K562 (cell line): ENCODE measurements at regions not wholly inside any gene's neighbourhood (a gene's known extent, or its start where the extent isn't known, plus 50 kb on each side); places are given as distances from the start of the nearest gene placed in this dataset.

Experiments
- ATAC-seq: fragments of 200-7000 bp; cut with Tn5 transposase; 3 replicates; pipeline ENCODE4 v1.9.1; 2020; ENCODE audit warnings: moderate library complexity
- BruUV-seq: library from RNA; stranded (reverse); fragments of 400-500 nt; replicated peaks from 2 replicates; lab custom pipeline; 2021; lab: Mats Ljungman, UMichigan
- CTCF ChIA-PET: fragments of 300-600 bp; formaldehyde crosslinking; extraction: SDS; loops from one replicate; lab custom pipeline; 2021; ENCODE audit warnings: low intra/inter-chr PET ratio; lab: Yijun Ruan, JAX
- POLR2A ChIA-PET: fragments of 300-600, 350-650 bp; sonication (Branson Sonifier 250); formaldehyde crosslinking; extraction: SDS; loops from one replicate; lab custom pipeline; 2021; ENCODE audit warnings: antibody characterized with exemption, inconsistent platforms; lab: Yijun Ruan, JAX
- DNase-seq, 4 experiments: peaks; one replicate each; pipeline versions ENCODE4 v3.0.0 to v3.0.0-alpha.2; 2011 to 2018; ENCODE audit warnings: low spot score in 3 of 4, mixed read lengths in 3 of 4; ENCODE audit errors: extremely low read depth in 1 of 4
- FAIRE-seq: peaks from 2 replicates; lab custom pipeline; 2011; peaks lifted over from hg19 to GRCh38; lab: Jason Lieb, UNC
- H2AFZ ChIP-seq: 2 replicates; pipeline ENCODE4 v1.6.0; 2011; ENCODE audit warnings: low read depth, low read length, control low read depth, inconsistent platforms
- H3K27ac ChIP-seq: fragments of 200-600 bp; 3 replicates; pipeline ENCODE4 v1.8.0; 2011; ENCODE audit warnings: low read depth, mild to moderate bottlenecking, control low read depth, inconsistent platforms, low read length, moderate library complexity, mixed read lengths; ENCODE audit errors: extremely low read depth
- H3K27me3 ChIP-seq, 2 experiments: fragments of 300-600 bp in 1 of 2; 2 replicates in 1 of 2; 3 replicates in 1 of 2; pipeline versions ENCODE4 v1.6.0 to v1.8.0; 2011; ENCODE audit warnings: inconsistent platforms in 2 of 2, low read length in 2 of 2, mild to moderate bottlenecking in 1 of 2, mixed read lengths in 1 of 2, moderate library complexity in 1 of 2; ENCODE audit not compliant: control insufficient read depth in 2 of 2, insufficient read depth in 2 of 2
- H3K36me3 ChIP-seq: fragments of 300-600 bp; 3 replicates; pipeline ENCODE4 v1.8.0; 2011; ENCODE audit warnings: mild to moderate bottlenecking, low read length, inconsistent platforms; ENCODE audit not compliant: control insufficient read depth, insufficient read depth
- H3K4me1 ChIP-seq, 2 experiments: fragments of 200-600 bp in 1 of 2; replicated peaks in 1 of 2; 2 replicates in 1 of 2; 3 replicates in 1 of 2; pipeline versions ENCODE4 v1.5.1 to v1.8.0; 2011; ENCODE audit warnings: inconsistent platforms in 2 of 2, low read length in 2 of 2, mild to moderate bottlenecking in 1 of 2, mixed read lengths in 1 of 2, moderate library complexity in 1 of 2; ENCODE audit not compliant: control insufficient read depth in 2 of 2, insufficient read depth in 2 of 2
- H3K4me2 ChIP-seq: 2 replicates; pipeline ENCODE4 v1.6.1; 2011; ENCODE audit warnings: low read length, control low read depth, inconsistent platforms, mixed read lengths; ENCODE audit not compliant: insufficient read depth
- H3K4me3 ChIP-seq: fragments of 200-600 bp; sonication (generic), shearing (Covaris generic); 2 replicates; pipeline ENCODE4 v1.5.1; 2016; ENCODE audit warnings: control low read depth, inconsistent platforms
- H3K79me2 ChIP-seq: fragments of 200-600 bp; 3 replicates; pipeline ENCODE4 v1.8.0; 2011; ENCODE audit warnings: low read length, inconsistent platforms; ENCODE audit not compliant: control insufficient read depth, insufficient read depth
- H3K9ac ChIP-seq, 2 experiments: 2 replicates each; pipeline versions ENCODE4 v1.6.0 to v1.6.1; 2011; ENCODE audit warnings: low read depth in 2 of 2, low read length in 2 of 2, control low read depth in 1 of 2, inconsistent platforms in 1 of 2, mild to moderate bottlenecking in 1 of 2, mixed read lengths in 1 of 2; ENCODE audit not compliant: insufficient read depth in 1 of 2
- H3K9me1 ChIP-seq: one replicate; pipeline ENCODE4 v1.6.0; 2011; ENCODE audit warnings: inconsistent platforms, mild to moderate bottlenecking, low read length, moderate library complexity; ENCODE audit not compliant: control insufficient read depth, insufficient read depth
- H3K9me3 ChIP-seq: replicated peaks from 2 replicates; pipeline ENCODE4 v1.5.1; 2011; ENCODE audit warnings: low read depth, low read length, inconsistent platforms; ENCODE audit not compliant: control insufficient read depth, insufficient read depth
- H4K20me1 ChIP-seq: replicated peaks from 2 replicates; pipeline ENCODE4 v1.6.1; 2011; ENCODE audit warnings: low read length, inconsistent platforms, mixed read lengths; ENCODE audit not compliant: control insufficient read depth, insufficient read depth
- HNRNPH1 ChIP-seq: fragments of 200-400 bp; formaldehyde crosslinking; optimal IDR thresholded peaks from 2 replicates; pipeline ENCODE3; 2017; ENCODE audit warnings: low read depth, mild to moderate bottlenecking, low read length, moderate library complexity
- JUND ChIP-seq, 2 experiments: IDR thresholded peaks; 2 replicates in 1 of 2; 3 replicates in 1 of 2; pipeline ENCODE4 v1.6.1; 2011; ENCODE audit warnings: borderline replicate concordance in 2 of 2, low read depth in 2 of 2, low read length in 2 of 2, improper control_type of control experiment in 1 of 2, missing biosample characterization in 1 of 2, missing genetic modification characterization in 1 of 2, missing genetic modification reagents in 1 of 2
- LCOR ChIP-seq: sonication (generic); formaldehyde crosslinking; IDR thresholded peaks from 2 replicates; pipeline ENCODE4 v1.8.0; 2022; ENCODE audit warnings: mild to moderate bottlenecking, missing genetic modification reagents
- LEF1 ChIP-seq: fragments of 450-650 bp; IDR thresholded peaks from 2 replicates; pipeline ENCODE4 v1.6.1; 2016; ENCODE audit warnings: mild to moderate bottlenecking
- MYBL2 ChIP-seq, 2 experiments: fragments of 450-650 bp in 1 of 2; sonication (generic) in 1 of 2; formaldehyde crosslinking in 1 of 2; IDR thresholded peaks; 2 replicates each; pipeline versions ENCODE4 v1.6.1 to v1.8.1; 2017 to 2022; ENCODE audit warnings: borderline replicate concordance in 1 of 2, inconsistent platforms in 1 of 2, low read depth in 1 of 2, mild to moderate bottlenecking in 1 of 2, missing genetic modification reagents in 1 of 2, moderate library complexity in 1 of 2
- PHB ChIP-seq: fragments of 250-450 bp; sonication (Bioruptor Pico); IDR thresholded peaks from 2 replicates; pipeline ENCODE4 v1.5.0; 2021
- POLR3G ChIP-seq: IDR thresholded peaks from 2 replicates; pipeline ENCODE4 v1.6.1; 2011; ENCODE audit not compliant: insufficient read length, insufficient replicate concordance; ENCODE audit errors: extremely low read depth
- PTRF ChIP-seq: fragments of 450-650 bp; IDR thresholded peaks from 2 replicates; pipeline ENCODE4 v1.6.1; 2016; ENCODE audit warnings: mild to moderate bottlenecking, missing genetic modification characterization, missing compliant biosample characterization
- SOX6 ChIP-seq: fragments of 450-650 bp; IDR thresholded peaks from 2 replicates; pipeline ENCODE4 v1.6.1; 2014; ENCODE audit warnings: mild to moderate bottlenecking
- SRSF9 ChIP-seq: fragments of 200-400 bp; formaldehyde crosslinking; IDR thresholded peaks from 2 replicates; pipeline ENCODE4 v1.6.1; 2017; ENCODE audit warnings: low read depth, low read length, borderline replicate concordance
- TCFL5 ChIP-seq: fragments of 250-450 bp; sonication (Bioruptor Pico); conservative IDR thresholded peaks from 2 replicates; pipeline ENCODE4 v1.6.1; 2021; ENCODE audit warnings: mild to moderate bottlenecking, moderate library complexity, matching md5 sums
- ZNF347 ChIP-seq: fragments of 450-650 bp; formaldehyde crosslinking; IDR thresholded peaks from 2 replicates; pipeline ENCODE4 v1.4.0; 2020; ENCODE audit warnings: low read depth, mild to moderate bottlenecking, moderate library complexity
- ZNF57 ChIP-seq: fragments of 450-650 bp; formaldehyde crosslinking; IDR thresholded peaks from 2 replicates; pipeline ENCODE4 v1.4.0; 2020; ENCODE audit warnings: mild to moderate bottlenecking, moderate library complexity
- WGBS: fragments of 100-300 bp; shearing (Covaris generic); methylation state at CpG from one replicate; pipeline ENCODE4 v1.1.6; 2016; ENCODE audit warnings: low coverage, mixed read lengths; ENCODE audit not compliant: insufficient coverage; ENCODE audit errors: missing lambda C conversion rate; 5-methylcytosine and 5-hydroxymethylcytosine counted together
- in situ Hi-C: fragments of 300-500 bp; cut with MboI; formaldehyde crosslinking; loops from 4 replicates; pipeline ENCODE4 v1.15.0; 2018; ENCODE audit warnings: inconsistent platforms, mixed read lengths
- intact Hi-C: fragments of 100-400 bp; cut with micrococcal nuclease; formaldehyde crosslinking; loops from 2 replicates; pipeline ENCODE4 v1.14.2; 2022
- TF ChIP-seq, protein P1 (sequence below): fragments of 450-650 bp; IDR thresholded peaks from 2 replicates; pipeline ENCODE4 v1.6.1; 2018; ENCODE audit not compliant: partially characterized antibody
- TF ChIP-seq, protein P2 (sequence below): fragments of 250-450 bp; sonication (Bioruptor Pico); IDR thresholded peaks from 2 replicates; pipeline ENCODE4 v1.8.0; 2022; ENCODE audit warnings: moderate library complexity, mild to moderate bottlenecking, inconsistent platforms

DNA sequence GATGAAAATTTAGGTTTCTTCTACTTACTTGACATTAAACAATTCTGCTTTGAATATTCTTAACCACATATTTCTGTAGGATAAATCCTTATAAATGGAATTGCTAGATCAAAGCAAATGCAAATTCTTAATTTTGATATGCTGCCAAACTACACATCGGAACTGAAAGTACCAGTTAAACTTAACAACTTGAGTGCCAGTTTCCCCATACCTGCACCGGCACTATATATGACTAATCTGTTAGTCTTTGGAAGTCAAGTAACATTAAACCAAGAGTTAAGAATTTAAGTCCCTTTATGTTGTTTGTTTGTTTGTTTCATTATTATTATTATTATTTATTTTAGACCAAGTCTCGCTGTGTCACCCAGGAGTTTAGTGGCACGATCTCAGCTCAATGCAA is 103.9 kb upstream of the AKAP13 start:
- peaks cover 6 to 16% of the 10 kb centered on the region in 2 experiments; a peak in 4 of 5 replicates for H3K27me3 ChIP-seq
- H3K36me3 ChIP-seq = no peaks in the 10 kb centered on the region
- ChIA-PET CTCF (no interaction called here), POLR2A (no interaction called here)
- no peaks in the 10 kb centered on the region; the same call in 1 of the 2 replicates for H3K9me3 ChIP-seq
- no peak overlapping the region for H3K27ac ChIP-seq
- no peak overlapping the region for H3K4me2 ChIP-seq
- no peak overlapping the region for H3K4me3 ChIP-seq
- BruUV-seq = no TSS peak
- TF ChIP-seq SOX6 (no peak), SRSF9 (no peak), ZNF57 (CRISPR knock-in tag) (no peak), TCFL5 (CRISPR knock-in tag) (no peak), PHB (CRISPR knock-in tag) (no peak), HNRNPH1 (no peak), JUND (IDR thresholded peaks at IDR 0.05; ENCODE audit: borderline replicate concordance, low read depth, low read length) (no peak), JUND (tag; IDR thresholded peaks at IDR 0.05; ENCODE audit: borderline replicate concordance, low read depth, low read length) (no peak), LCOR (CRISPR knock-in tag) (no peak), LEF1 (no peak), ZNF347 (no peak), POLR3G (no peak), MYBL2 (IDR thresholded peaks at IDR 0.05; ENCODE audit: low read depth) (no peak), MYBL2 (CRISPR knock-in tag; IDR thresholded peaks at IDR 0.05; ENCODE audit: borderline replicate concordance) (no peak), PTRF (tag) (no peak)
- TF ChIP-seq, protein P1, sequence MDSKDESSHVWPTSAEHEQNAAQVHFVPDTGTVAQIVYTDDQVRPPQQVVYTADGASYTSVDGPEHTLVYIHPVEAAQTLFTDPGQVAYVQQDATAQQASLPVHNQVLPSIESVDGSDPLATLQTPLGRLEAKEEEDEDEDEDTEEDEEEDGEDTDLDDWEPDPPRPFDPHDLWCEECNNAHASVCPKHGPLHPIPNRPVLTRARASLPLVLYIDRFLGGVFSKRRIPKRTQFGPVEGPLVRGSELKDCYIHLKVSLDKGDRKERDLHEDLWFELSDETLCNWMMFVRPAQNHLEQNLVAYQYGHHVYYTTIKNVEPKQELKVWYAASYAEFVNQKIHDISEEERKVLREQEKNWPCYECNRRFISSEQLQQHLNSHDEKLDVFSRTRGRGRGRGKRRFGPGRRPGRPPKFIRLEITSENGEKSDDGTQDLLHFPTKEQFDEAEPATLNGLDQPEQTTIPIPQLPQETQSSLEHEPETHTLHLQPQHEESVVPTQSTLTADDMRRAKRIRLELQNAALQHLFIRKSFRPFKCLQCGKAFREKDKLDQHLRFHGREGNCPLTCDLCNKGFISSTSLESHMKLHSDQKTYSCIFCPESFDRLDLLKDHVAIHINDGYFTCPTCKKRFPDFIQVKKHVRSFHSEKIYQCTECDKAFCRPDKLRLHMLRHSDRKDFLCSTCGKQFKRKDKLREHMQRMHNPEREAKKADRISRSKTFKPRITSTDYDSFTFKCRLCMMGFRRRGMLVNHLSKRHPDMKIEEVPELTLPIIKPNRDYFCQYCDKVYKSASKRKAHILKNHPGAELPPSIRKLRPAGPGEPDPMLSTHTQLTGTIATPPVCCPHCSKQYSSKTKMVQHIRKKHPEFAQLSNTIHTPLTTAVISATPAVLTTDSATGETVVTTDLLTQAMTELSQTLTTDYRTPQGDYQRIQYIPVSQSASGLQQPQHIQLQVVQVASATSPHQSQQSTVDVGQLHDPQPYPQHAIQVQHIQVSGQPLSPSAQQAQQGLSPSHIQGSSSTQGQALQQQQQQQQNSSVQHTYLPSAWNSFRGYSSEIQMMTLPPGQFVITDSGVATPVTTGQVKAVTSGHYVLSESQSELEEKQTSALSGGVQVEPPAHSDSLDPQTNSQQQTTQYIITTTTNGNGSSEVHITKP = no peak
- TF ChIP-seq, protein P2, sequence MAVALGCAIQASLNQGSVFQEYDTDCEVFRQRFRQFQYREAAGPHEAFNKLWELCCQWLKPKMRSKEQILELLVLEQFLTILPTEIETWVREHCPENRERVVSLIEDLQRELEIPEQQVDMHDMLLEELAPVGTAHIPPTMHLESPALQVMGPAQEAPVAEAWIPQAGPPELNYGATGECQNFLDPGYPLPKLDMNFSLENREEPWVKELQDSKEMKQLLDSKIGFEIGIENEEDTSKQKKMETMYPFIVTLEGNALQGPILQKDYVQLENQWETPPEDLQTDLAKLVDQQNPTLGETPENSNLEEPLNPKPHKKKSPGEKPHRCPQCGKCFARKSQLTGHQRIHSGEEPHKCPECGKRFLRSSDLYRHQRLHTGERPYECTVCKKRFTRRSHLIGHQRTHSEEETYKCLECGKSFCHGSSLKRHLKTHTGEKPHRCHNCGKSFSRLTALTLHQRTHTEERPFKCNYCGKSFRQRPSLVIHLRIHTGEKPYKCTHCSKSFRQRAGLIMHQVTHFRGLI = no peak
- H3K9ac ChIP-seq = no peak overlapping the region
- no peak for ATAC-seq
- H3K79me2 ChIP-seq = no peaks in the 10 kb centered on the region
- no peaks in the 10 kb centered on the region; the same call in 1 of the 2 replicates for H4K20me1 ChIP-seq
- in situ Hi-C loops = loop anchor here (25.0 kb wide), 2 partner anchors 814 to 1064 kb away; no protein-coding TSS in a partner anchor
- no peaks in the 10 kb centered on the region for H3K4me1 ChIP-seq
- 2% methylated on average over 4 of the region's 4 CpGs for WGBS
- FAIRE-seq = no peak
- intact Hi-C loops = no loop called here
- DNase-seq = no peak
- no peak overlapping the region for H2AFZ ChIP-seq
- no peaks in the 10 kb centered on the region for H3K9me1 ChIP-seq
